DOHH2 (cell line): ENCODE measurements at regions not wholly inside any gene's neighbourhood (a gene's known extent, or its start where the extent isn't known, plus 50 kb on each side); places are given as distances from the start of the nearest gene placed in this dataset.

ENCODE experiments used
- EZH2phosphoT487 ChIP-seq: fragments of 200-600 bp; sonication (generic); IDR thresholded peaks from 2 replicates; pipeline ENCODE4 v1.6.1; 2017; ENCODE audit warnings: borderline replicate concordance, mild to moderate bottlenecking, antibody characterized with exemption, low read length, moderate library complexity, mixed read lengths
- TF ChIP-seq, protein P1 (sequence below): fragments of 200-600 bp; sonication (generic); IDR thresholded peaks from one replicate; pipeline ENCODE4 v1.5.1; 2014; ENCODE audit warnings: antibody characterized with exemption, mild to moderate bottlenecking, low read depth, low read length; ENCODE audit not compliant: poor library complexity, severe bottlenecking

DNA sequence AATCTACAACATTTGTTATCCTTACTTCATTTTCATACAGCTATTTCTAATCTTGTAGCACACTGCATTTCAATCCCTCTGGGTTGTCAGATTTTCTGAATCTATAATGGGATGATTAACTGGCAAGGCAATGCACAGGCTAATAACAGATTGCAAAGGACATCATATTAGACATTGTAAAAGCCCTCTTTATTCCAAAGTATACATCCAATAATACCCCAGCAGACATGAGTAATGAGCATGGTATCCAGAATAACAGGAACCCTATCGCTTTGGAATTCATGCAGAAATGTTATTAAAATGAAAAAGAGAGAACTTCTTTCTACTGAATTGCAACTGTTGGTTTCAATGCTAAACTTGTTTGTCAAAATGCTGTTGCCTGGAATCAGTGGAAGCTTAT lies 122.9 kb downstream of the C4orf33 start:
- TF ChIP-seq, protein P1, sequence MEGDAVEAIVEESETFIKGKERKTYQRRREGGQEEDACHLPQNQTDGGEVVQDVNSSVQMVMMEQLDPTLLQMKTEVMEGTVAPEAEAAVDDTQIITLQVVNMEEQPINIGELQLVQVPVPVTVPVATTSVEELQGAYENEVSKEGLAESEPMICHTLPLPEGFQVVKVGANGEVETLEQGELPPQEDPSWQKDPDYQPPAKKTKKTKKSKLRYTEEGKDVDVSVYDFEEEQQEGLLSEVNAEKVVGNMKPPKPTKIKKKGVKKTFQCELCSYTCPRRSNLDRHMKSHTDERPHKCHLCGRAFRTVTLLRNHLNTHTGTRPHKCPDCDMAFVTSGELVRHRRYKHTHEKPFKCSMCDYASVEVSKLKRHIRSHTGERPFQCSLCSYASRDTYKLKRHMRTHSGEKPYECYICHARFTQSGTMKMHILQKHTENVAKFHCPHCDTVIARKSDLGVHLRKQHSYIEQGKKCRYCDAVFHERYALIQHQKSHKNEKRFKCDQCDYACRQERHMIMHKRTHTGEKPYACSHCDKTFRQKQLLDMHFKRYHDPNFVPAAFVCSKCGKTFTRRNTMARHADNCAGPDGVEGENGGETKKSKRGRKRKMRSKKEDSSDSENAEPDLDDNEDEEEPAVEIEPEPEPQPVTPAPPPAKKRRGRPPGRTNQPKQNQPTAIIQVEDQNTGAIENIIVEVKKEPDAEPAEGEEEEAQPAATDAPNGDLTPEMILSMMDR: no peak
- no peak for TF ChIP-seq EZH2phosphoT487
